PFSK-1 (cell line): ENCODE measurements at regions not wholly inside any gene's neighbourhood (a gene's known extent, or its start where the extent isn't known, plus 50 kb on each side); places are given as distances from the start of the nearest gene placed in this dataset.

Experiments
- FOXP2 ChIP-seq: optimal IDR thresholded peaks from 2 replicates; pipeline ENCODE3; 2011; ENCODE audit warnings: borderline replicate concordance, control low read depth, inconsistent platforms; ENCODE audit not compliant: insufficient read depth; ENCODE audit errors: extremely low read length, extremely low read depth
- POLR2AphosphoS5 ChIP-seq: IDR thresholded peaks from 2 replicates; pipeline ENCODE4 v1.6.1; 2012; ENCODE audit warnings: low read depth, mild to moderate bottlenecking, control low read depth, low read length, moderate library complexity
- REST ChIP-seq, 2 experiments: IDR thresholded peaks; 2 replicates each; pipeline versions ENCODE4 v1.6.1 to v1.8.0; 2011 to 2012; ENCODE audit warnings: low read depth in 2 of 2, low read length in 2 of 2, control low read depth in 1 of 2, inconsistent platforms in 1 of 2, mild to moderate bottlenecking in 1 of 2, moderate library complexity in 1 of 2; ENCODE audit not compliant: insufficient read depth in 1 of 2
- SIN3A ChIP-seq: IDR thresholded peaks from 2 replicates; pipeline ENCODE4 v1.6.1; 2012; ENCODE audit warnings: mild to moderate bottlenecking, low read length, moderate library complexity, borderline replicate concordance; ENCODE audit not compliant: insufficient read depth
- TAF1 ChIP-seq: IDR thresholded peaks from 2 replicates; pipeline ENCODE4 v1.6.1; 2012; ENCODE audit warnings: low read length, control low read depth, borderline replicate concordance; ENCODE audit not compliant: insufficient read depth

- TF ChIP-seq TAF1: no peak
- TF ChIP-seq SIN3A: no peak
- no peak for TF ChIP-seq POLR2AphosphoS5
- no peak for TF ChIP-seq FOXP2
- TF ChIP-seq REST (IDR thresholded peaks at IDR 0.05; ENCODE audit: insufficient read depth in 1 of 2, low read depth in 2 of 2, low read length in 2 of 2): no peak
These were observed 62.5 kb upstream of the FGF3 start for GRCh38 chr11:69881467-69882269.

GRCh38 chr11:69882270-69882608 lies 63.0 kb upstream of the FGF3 start:
- TF ChIP-seq REST (IDR thresholded peaks at IDR 0.05; ENCODE audit: insufficient read depth in 1 of 2, low read depth in 2 of 2, low read length in 2 of 2): no peak

- no peak for TF ChIP-seq FOXP2
- TF ChIP-seq POLR2AphosphoS5: no peak
These were observed 64.4 kb upstream of the FGF3 start for GRCh38 chr11:69883292-69884255.

GRCh38 chr11:69884286-69884685 lies 65.1 kb upstream of the FGF3 start:
- TF ChIP-seq REST (IDR thresholded peaks at IDR 0.05; ENCODE audit: insufficient read depth in 1 of 2, low read depth in 2 of 2, low read length in 2 of 2) (no peak), FOXP2 (no peak), SIN3A (no peak), TAF1 (no peak), POLR2AphosphoS5 (no peak)

GRCh38 chr11:69884751-69885150 lies 65.5 kb upstream of the FGF3 start:
- no peak for TF ChIP-seq POLR2AphosphoS5
- TF ChIP-seq FOXP2: no peak
- TF ChIP-seq REST (IDR thresholded peaks at IDR 0.05; ENCODE audit: insufficient read depth in 1 of 2, low read depth in 2 of 2, low read length in 2 of 2): no peak
- no peak for TF ChIP-seq SIN3A
- TF ChIP-seq TAF1: no peak
